ENCODE measurements at regions not wholly inside any gene's neighbourhood (a gene's known extent, or its start where the extent isn't known, plus 50 kb on each side); places are given as distances from the start of the nearest gene placed in this dataset.

DNA sequence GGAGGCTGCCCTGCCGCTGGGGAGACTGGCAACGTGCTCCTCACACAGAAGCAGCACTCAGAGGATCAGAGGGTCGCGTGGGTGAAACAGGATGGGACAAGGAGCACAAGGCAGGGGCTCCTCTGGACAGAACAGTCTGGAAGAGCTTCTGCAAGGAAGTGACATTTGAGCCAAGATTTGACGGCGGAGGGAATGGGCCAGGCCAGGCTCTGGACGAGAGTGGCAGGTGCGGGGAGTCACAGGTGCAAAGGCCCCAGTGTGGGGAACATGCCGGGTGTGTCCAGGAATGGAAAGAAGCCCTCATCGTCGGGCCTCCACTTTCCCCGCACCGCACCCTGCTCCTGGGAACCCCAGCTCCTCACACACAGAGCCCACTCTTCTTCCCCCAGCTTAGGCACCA lies 84.0 kb downstream of the RFLNA start:
- H3K36me3 ChIP-seq (ENCODE audit: low read depth) = peaks cover 98% of the 10 kb centered on the region
- peak overlapping the region; percentile 99 for H3K27ac ChIP-seq (ENCODE audit: poor library complexity, severe bottlenecking)
- H3K4me1 ChIP-seq (ENCODE audit: insufficient read depth, poor library complexity, severe bottlenecking) = peaks cover 31% of the 10 kb centered on the region
- H3K9me3 ChIP-seq (ENCODE audit: severe bottlenecking) = no peaks in the 10 kb centered on the region
- ATAC-seq (ENCODE audit: low read depth) (no peak), DNase-seq (ENCODE audit: low spot score) (no peak)
- no peaks in the 10 kb centered on the region for H3K27me3 ChIP-seq (ENCODE audit: insufficient read depth, poor library complexity, severe bottlenecking)
- TF ChIP-seq, protein P1, sequence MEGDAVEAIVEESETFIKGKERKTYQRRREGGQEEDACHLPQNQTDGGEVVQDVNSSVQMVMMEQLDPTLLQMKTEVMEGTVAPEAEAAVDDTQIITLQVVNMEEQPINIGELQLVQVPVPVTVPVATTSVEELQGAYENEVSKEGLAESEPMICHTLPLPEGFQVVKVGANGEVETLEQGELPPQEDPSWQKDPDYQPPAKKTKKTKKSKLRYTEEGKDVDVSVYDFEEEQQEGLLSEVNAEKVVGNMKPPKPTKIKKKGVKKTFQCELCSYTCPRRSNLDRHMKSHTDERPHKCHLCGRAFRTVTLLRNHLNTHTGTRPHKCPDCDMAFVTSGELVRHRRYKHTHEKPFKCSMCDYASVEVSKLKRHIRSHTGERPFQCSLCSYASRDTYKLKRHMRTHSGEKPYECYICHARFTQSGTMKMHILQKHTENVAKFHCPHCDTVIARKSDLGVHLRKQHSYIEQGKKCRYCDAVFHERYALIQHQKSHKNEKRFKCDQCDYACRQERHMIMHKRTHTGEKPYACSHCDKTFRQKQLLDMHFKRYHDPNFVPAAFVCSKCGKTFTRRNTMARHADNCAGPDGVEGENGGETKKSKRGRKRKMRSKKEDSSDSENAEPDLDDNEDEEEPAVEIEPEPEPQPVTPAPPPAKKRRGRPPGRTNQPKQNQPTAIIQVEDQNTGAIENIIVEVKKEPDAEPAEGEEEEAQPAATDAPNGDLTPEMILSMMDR (IDR thresholded peaks at IDR 0.05; ENCODE audit: poor library complexity, severe bottlenecking) = no peak
- no peak overlapping the region for H3K4me3 ChIP-seq (ENCODE audit: severe bottlenecking)

DNA sequence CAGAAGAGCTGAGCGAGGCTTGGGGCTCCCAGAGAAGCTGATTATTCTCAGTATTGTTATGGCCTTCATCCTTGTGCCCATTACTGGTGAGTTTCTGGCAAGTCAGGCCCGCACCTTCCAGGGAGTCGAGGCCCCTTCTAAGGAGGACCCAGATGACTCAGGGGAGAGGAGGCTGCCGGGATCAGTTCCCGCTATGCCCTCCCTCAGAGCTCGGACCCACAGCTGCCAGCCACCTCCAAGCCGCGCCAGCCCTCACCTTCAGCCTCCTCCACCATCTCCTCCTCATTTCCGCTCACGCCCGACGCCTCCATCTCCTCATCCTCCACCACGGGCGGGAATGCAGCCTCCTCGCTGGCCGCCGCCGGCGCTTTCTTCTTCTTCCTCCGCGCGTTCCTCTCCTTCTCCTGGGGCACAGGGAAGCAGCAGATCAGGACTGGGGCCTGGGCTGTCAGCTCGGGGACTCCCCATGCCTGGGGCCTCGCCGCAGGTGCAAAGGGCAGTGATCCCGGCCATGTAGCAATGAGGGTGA lies 83.2 kb downstream of the RFLNA start:
- ATAC-seq (ENCODE audit: low read depth) = no peak

DNA sequence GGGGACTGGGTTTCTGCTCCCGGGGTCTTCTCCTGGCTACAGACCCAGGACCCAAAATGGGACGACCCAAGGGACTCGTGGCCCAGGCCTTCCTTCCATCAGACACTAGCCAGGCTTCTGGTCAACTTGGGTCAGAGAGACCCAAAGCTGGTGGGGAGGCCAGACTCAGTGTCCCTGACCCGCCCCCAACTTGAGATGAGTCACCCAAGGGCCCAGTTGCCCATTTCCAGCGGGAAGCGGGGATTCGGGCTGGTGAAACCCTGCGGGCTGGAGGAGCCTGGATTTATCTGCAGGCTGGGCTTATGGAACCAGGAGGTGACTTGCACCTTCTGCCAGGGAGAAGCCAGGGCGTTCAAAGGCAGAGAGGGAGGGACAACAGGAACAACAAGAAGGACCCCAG lies 81.5 kb downstream of the RFLNA start:
- ATAC-seq (ENCODE audit: low read depth) = no peak
- H3K4me1 ChIP-seq (ENCODE audit: insufficient read depth, poor library complexity, severe bottlenecking) = peaks cover 15% of the 10 kb centered on the region
- no peak overlapping the region for H3K27ac ChIP-seq (ENCODE audit: poor library complexity, severe bottlenecking)
- H3K9me3 ChIP-seq (ENCODE audit: severe bottlenecking) = no peaks in the 10 kb centered on the region
- TF ChIP-seq, protein P1 (IDR thresholded peaks at IDR 0.05; ENCODE audit: poor library complexity, severe bottlenecking) = no peak
- DNase-seq (ENCODE audit: low spot score) = no peak
- H3K4me3 ChIP-seq (ENCODE audit: severe bottlenecking) = no peak overlapping the region
- no peaks in the 10 kb centered on the region for H3K27me3 ChIP-seq (ENCODE audit: insufficient read depth, poor library complexity, severe bottlenecking)
- peaks cover 90% of the 10 kb centered on the region for H3K36me3 ChIP-seq (ENCODE audit: low read depth)

More for the DNA sequence above, 83.2 kb downstream of the RFLNA start:
- H3K4me3 ChIP-seq (ENCODE audit: severe bottlenecking) = no peak overlapping the region
- no peaks in the 10 kb centered on the region for H3K27me3 ChIP-seq (ENCODE audit: insufficient read depth, poor library complexity, severe bottlenecking)
- peaks cover 31% of the 10 kb centered on the region for H3K4me1 ChIP-seq (ENCODE audit: insufficient read depth, poor library complexity, severe bottlenecking)
- peaks cover 91% of the 10 kb centered on the region for H3K36me3 ChIP-seq (ENCODE audit: low read depth)
- H3K9me3 ChIP-seq (ENCODE audit: severe bottlenecking) = no peaks in the 10 kb centered on the region
- no peak for DNase-seq (ENCODE audit: low spot score)
- peak overlapping the region; percentile 99 for H3K27ac ChIP-seq (ENCODE audit: poor library complexity, severe bottlenecking)
- TF ChIP-seq, protein P1 (IDR thresholded peaks at IDR 0.05; ENCODE audit: poor library complexity, severe bottlenecking) = no peak

DNA sequence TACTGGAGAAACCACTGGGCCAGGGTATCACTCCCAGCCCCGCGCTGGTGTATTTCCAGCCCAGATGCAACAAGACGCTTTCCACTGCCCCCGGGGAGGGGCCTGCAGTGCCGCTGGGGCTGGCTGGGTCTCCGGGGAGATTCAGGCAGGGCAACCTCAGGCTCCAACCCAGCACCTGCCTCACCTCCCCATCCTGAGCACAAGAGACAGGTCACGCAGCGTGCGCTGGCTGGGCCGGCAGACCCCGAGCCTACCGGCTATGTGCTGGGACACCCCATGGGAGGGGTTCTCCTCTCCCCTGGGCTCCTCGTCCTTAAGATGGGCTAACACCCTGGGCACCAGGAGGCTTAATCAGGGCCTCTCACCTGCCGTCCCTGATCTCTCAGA lies 80.9 kb downstream of the RFLNA start:
- TF ChIP-seq, protein P1 (IDR thresholded peaks at IDR 0.05; ENCODE audit: poor library complexity, severe bottlenecking) = no peak
- peaks cover 90% of the 10 kb centered on the region for H3K36me3 ChIP-seq (ENCODE audit: low read depth)
- H3K27me3 ChIP-seq (ENCODE audit: insufficient read depth, poor library complexity, severe bottlenecking) = no peaks in the 10 kb centered on the region
- ATAC-seq (ENCODE audit: low read depth) (no peak), DNase-seq (ENCODE audit: low spot score) (no peak)
- H3K27ac ChIP-seq (ENCODE audit: poor library complexity, severe bottlenecking) = no peak overlapping the region
- H3K4me3 ChIP-seq (ENCODE audit: severe bottlenecking) = no peak overlapping the region
- peaks cover 9% of the 10 kb centered on the region for H3K4me1 ChIP-seq (ENCODE audit: insufficient read depth, poor library complexity, severe bottlenecking)
- H3K9me3 ChIP-seq (ENCODE audit: severe bottlenecking) = no peaks in the 10 kb centered on the region

DNA sequence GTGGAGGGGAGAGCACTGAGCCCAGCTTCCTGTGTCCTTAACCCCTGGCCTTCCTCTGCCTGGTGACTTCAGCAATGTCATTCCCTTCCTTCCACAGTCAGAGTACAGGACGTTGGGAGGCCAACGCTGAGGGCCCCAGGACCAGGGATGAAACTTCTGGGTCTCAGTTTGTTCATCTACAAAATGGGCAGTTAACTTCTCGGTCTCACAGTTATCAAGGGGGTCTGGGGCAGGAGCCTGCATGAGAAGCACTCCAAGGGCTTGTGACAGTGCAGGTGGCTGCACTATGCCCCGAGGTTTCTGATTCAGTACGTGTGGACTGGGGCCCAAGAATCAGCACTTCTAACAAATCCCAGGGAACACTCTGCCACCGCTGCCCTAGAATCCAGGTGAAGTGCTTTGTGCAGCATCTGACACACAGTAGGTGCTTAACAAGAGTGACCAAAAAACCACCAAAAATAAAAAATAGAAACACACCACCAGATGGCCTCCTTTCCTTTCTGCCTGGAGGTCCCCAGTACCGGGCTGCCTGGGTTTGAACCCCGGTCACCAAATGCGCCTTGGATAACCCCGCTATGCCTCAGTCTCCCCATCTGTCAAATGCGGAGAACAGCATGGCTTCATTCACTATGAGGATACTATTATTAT lies 80.4 kb downstream of the RFLNA start:
- Histone ChIP-seq H3K4me3 (ENCODE audit: severe bottlenecking) (no peak overlapping the region), H3K4me1 (ENCODE audit: insufficient read depth, poor library complexity, severe bottlenecking) (peaks cover 4% of the 10 kb centered on the region), H3K36me3 (ENCODE audit: low read depth) (peaks cover 90% of the 10 kb centered on the region), H3K27me3 (ENCODE audit: insufficient read depth, poor library complexity, severe bottlenecking) (no peaks in the 10 kb centered on the region), H3K9me3 (ENCODE audit: severe bottlenecking) (no peaks in the 10 kb centered on the region), H3K27ac (ENCODE audit: poor library complexity, severe bottlenecking) (no peak overlapping the region)
- TF ChIP-seq, protein P1 (IDR thresholded peaks at IDR 0.05; ENCODE audit: poor library complexity, severe bottlenecking) = no peak
- no peak for ATAC-seq (ENCODE audit: low read depth)
- DNase-seq (ENCODE audit: low spot score) = no peak

All from RWPE2 (cell line).